Neural cell (in vitro differentiated cells): ENCODE measurements at regions not wholly inside any gene's neighbourhood (a gene's known extent, or its start where the extent isn't known, plus 50 kb on each side); places are given as distances from the start of the nearest gene placed in this dataset.

Experiments
- H2AFZ ChIP-seq: fragments of 200-600, 300-800 bp; sonication (generic), shearing (Covaris generic); 2 replicates; pipeline ENCODE4 v1.6.0; 2014; ENCODE audit warnings: low read depth, mild to moderate bottlenecking, antibody characterized with exemption, low read length, moderate library complexity
- H3F3A ChIP-seq: fragments of 200-600 bp; shearing (Covaris generic); 2 replicates; pipeline ENCODE4 v1.6.1; 2016; ENCODE audit warnings: mild to moderate bottlenecking, moderate library complexity, mixed read lengths, antibody characterized with exemption, low read length; ENCODE audit not compliant: insufficient read depth, poor library complexity, severe bottlenecking
- H3K27ac ChIP-seq: fragments of 200-600, 300-800 bp; sonication (generic), shearing (Covaris generic); 2 replicates; pipeline ENCODE4 v1.5.1; 2014; ENCODE audit warnings: mild to moderate bottlenecking, low read length, moderate library complexity
- H3K27me3 ChIP-seq: fragments of 300-800, 200-600 bp; sonication (generic), shearing (Covaris generic); 2 replicates; pipeline ENCODE4 v1.6.0; 2014; ENCODE audit warnings: mild to moderate bottlenecking, low read depth, low read length, moderate library complexity; ENCODE audit not compliant: insufficient read depth
- H3K36me3 ChIP-seq: fragments of 300-800, 200-600 bp; sonication (generic), shearing (Covaris generic); 2 replicates; pipeline ENCODE4 v1.5.1; 2014; ENCODE audit warnings: mild to moderate bottlenecking, antibody characterized with exemption, low read length, moderate library complexity; ENCODE audit not compliant: insufficient read depth
- H3K4me2 ChIP-seq: fragments of 300-800, 200-600 bp; sonication (generic), shearing (Covaris generic); 2 replicates; pipeline ENCODE4 v1.6.0; 2014; ENCODE audit warnings: mild to moderate bottlenecking, low read length
- H3K4me3 ChIP-seq: fragments of 300-800, 200-600 bp; sonication (generic), shearing (Covaris generic); 2 replicates; pipeline ENCODE4 v1.5.1; 2014; ENCODE audit warnings: mild to moderate bottlenecking, low read length, moderate library complexity
- H3K79me2 ChIP-seq: fragments of 200-600 bp; shearing (Covaris generic); replicated peaks from 2 replicates; pipeline ENCODE4 v1.6.0; 2014; ENCODE audit warnings: mild to moderate bottlenecking, low read length, moderate library complexity; ENCODE audit not compliant: insufficient read depth
- H3K9ac ChIP-seq: fragments of 300-800, 200-600 bp; sonication (generic), shearing (Covaris generic); 2 replicates; pipeline ENCODE4 v1.6.1; 2016; ENCODE audit warnings: mild to moderate bottlenecking, low read length, mixed read lengths
- H3K9me2 ChIP-seq: fragments of 200-600 bp; shearing (Covaris generic); 2 replicates; pipeline ENCODE4 v1.6.1; 2016; ENCODE audit warnings: mild to moderate bottlenecking, low read length, mixed read lengths; ENCODE audit not compliant: insufficient read depth
- H3K9me3 ChIP-seq: fragments of 200-600, 300-800 bp; sonication (generic), shearing (Covaris generic); 2 replicates; pipeline ENCODE4 v1.6.1; 2016; ENCODE audit warnings: mild to moderate bottlenecking, mixed run types, low read length, moderate library complexity, mixed read lengths
- H4K20me1 ChIP-seq: fragments of 200-600 bp; shearing (Covaris generic); 2 replicates; pipeline ENCODE4 v1.6.1; 2016; ENCODE audit warnings: mild to moderate bottlenecking, mixed run types; ENCODE audit not compliant: insufficient read depth
- CTCF ChIP-seq: fragments of 450-650 bp; IDR thresholded peaks from 2 replicates; pipeline ENCODE4 v1.5.1; 2014; ENCODE audit warnings: antibody characterized with exemption, mild to moderate bottlenecking, moderate library complexity; ENCODE audit not compliant: poor library complexity, severe bottlenecking
- EP300 ChIP-seq: fragments of 450-650 bp; conservative IDR thresholded peaks from 2 replicates; pipeline ENCODE4 v1.6.1; 2014; ENCODE audit warnings: antibody characterized with exemption, mild to moderate bottlenecking, moderate library complexity; ENCODE audit not compliant: poor library complexity, severe bottlenecking
- EZH2 ChIP-seq: fragments of 200-600, 300-800 bp; shearing (Covaris generic), sonication (generic); IDR thresholded peaks from 2 replicates; pipeline ENCODE4 v1.6.1; 2014; ENCODE audit warnings: antibody characterized with exemption, low read length, borderline replicate concordance, mild to moderate bottlenecking; ENCODE audit not compliant: insufficient read depth, poor library complexity, severe bottlenecking
- MXI1 ChIP-seq: fragments of 450-650 bp; conservative IDR thresholded peaks from 2 replicates; pipeline ENCODE4 v1.6.1; 2014; ENCODE audit warnings: antibody characterized with exemption, mild to moderate bottlenecking; ENCODE audit not compliant: poor library complexity, severe bottlenecking
- RAD21 ChIP-seq: fragments of 450-650 bp; conservative IDR thresholded peaks from 2 replicates; pipeline ENCODE4 v1.6.1; 2014; ENCODE audit warnings: antibody characterized with exemption, mild to moderate bottlenecking, moderate library complexity
- REST ChIP-seq: IDR thresholded peaks from 2 replicates; pipeline ENCODE4 v1.6.1; 2012; ENCODE audit warnings: borderline replicate concordance

- no peaks in the 10 kb centered on the region for H3K27me3 ChIP-seq
- no peak overlapping the region for H3K4me3 ChIP-seq
- no peak for TF ChIP-seq REST
- no peak for TF ChIP-seq MXI1
- no peaks in the 10 kb centered on the region for H3K79me2 ChIP-seq
- H2AFZ ChIP-seq, result no peak overlapping the region
- no peaks in the 10 kb centered on the region for H3K9me2 ChIP-seq
- no peaks in the 10 kb centered on the region for H3F3A ChIP-seq
- H3K4me2 ChIP-seq, result no peak overlapping the region
- H3K27ac ChIP-seq, result no peak overlapping the region
- no peaks in the 10 kb centered on the region for H4K20me1 ChIP-seq
- H3K36me3 ChIP-seq, result no peaks in the 10 kb centered on the region
- H3K9ac ChIP-seq, result no peak overlapping the region
- H3K9me3 ChIP-seq, result no peaks in the 10 kb centered on the region
Measured at GRCh38 chr5:143635888-143636287, 176.1 kb upstream of the HMHB1 start.

GRCh38 chr5:143635146-143635752 lies 176.7 kb upstream of the HMHB1 start:
- Histone ChIP-seq H3K9ac (no peak overlapping the region), H3F3A (no peaks in the 10 kb centered on the region), H3K4me2 (no peak overlapping the region), H2AFZ (no peak overlapping the region), H3K9me2 (no peaks in the 10 kb centered on the region), H3K27me3 (no peaks in the 10 kb centered on the region), H4K20me1 (no peaks in the 10 kb centered on the region), H3K9me3 (no peaks in the 10 kb centered on the region), H3K36me3 (no peaks in the 10 kb centered on the region), H3K27ac (no peak overlapping the region), H3K79me2 (no peaks in the 10 kb centered on the region), H3K4me3 (no peak overlapping the region)
- no peak for TF ChIP-seq EZH2
- TF ChIP-seq REST, result no peak
- no peak for TF ChIP-seq RAD21
- TF ChIP-seq EP300, result no peak
- no peak for TF ChIP-seq CTCF
